Stomach (tissue), 4 donors: ENCODE measurements at regions not wholly inside any gene's neighbourhood (a gene's known extent, or its start where the extent isn't known, plus 50 kb on each side); places are given as distances from the start of the nearest gene placed in this dataset.

Experiments used
- CTCF ChIP-seq, 7 experiments: fragments of 450-650 bp in 4 of 7; fragments of 200-600 bp in 3 of 7; sonication (generic) in 3 of 7; IDR thresholded peaks; one replicate each; pipeline ENCODE4 v1.5.1; 2016 to 2019; ENCODE audit warnings: antibody characterized with exemption in 7 of 7, control low read depth in 2 of 7, mild to moderate bottlenecking in 1 of 7
- EP300 ChIP-seq: sonication (generic); formaldehyde crosslinking; IDR thresholded peaks from one replicate; pipeline ENCODE4 v1.6.1; 2017; ENCODE audit warnings: antibody characterized with exemption
- POLR2A ChIP-seq, 4 donors: fragments of 450-650 bp; IDR thresholded peaks; one replicate each; pipeline ENCODE4 v1.6.1; 2016; ENCODE audit warnings: antibody characterized with exemption in 4 of 4, control low read depth in 2 of 4, mild to moderate bottlenecking in 1 of 4, moderate library complexity in 1 of 4
- POLR2AphosphoS5 ChIP-seq, 3 donors: sonication (generic); formaldehyde crosslinking; IDR thresholded peaks; one replicate each; pipeline ENCODE4 v1.6.1; 2016; ENCODE audit warnings: antibody characterized with exemption in 3 of 3

DNA sequence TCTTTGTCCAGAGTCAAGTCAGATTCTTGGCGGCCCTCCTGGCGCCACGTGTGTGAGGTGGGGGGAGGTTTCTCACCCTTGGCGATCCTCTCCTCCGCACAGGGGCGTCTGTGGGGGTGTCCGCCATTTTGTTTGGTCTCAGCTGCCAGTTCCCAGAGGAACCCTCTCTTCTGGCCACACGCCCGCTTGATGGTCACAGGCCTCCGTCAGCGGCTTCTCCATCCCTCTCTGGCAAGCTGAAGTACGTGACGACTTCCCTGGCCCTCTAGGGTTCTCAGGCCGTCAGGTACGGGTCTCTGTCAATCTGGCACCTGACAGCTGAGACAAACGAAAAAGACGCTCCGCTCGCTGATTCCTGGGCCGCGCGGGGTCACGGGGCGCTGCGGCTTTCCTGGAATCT lies 272.6 kb downstream of the TRIML1 start:
- no peak for TF ChIP-seq POLR2A (IDR thresholded peaks at IDR 0.05)
- no peak for TF ChIP-seq CTCF (IDR thresholded peaks at IDR 0.05)
- TF ChIP-seq EP300 = no peak
- no peak for TF ChIP-seq POLR2AphosphoS5 (IDR thresholded peaks at IDR 0.05)
